Large intestine (tissue), 3 donors: ENCODE measurements at regions not wholly inside any gene's neighbourhood (a gene's known extent, or its start where the extent isn't known, plus 50 kb on each side); places are given as distances from the start of the nearest gene placed in this dataset.
"Not testable (repeated sequence)": the region's sequence is repeated elsewhere in the genome, so short reads cannot be mapped to it uniquely, and the experiment has no call there.

ENCODE experiments used
- DNase-seq, 2 donors: peaks; one replicate each; pipeline versions ENCODE4 v3.0.0 to v3.0.0-alpha.2; 2013
- H3K27ac ChIP-seq: one replicate; pipeline ENCODE4 v1.5.1; 2013; ENCODE audit warnings: low read length
- H3K27me3 ChIP-seq: 2 replicates; pipeline ENCODE4 v1.6.1; 2013; ENCODE audit warnings: low read length; ENCODE audit not compliant: control insufficient read depth, insufficient read depth
- H3K36me3 ChIP-seq: 2 replicates; pipeline ENCODE4 v1.6.1; 2013; ENCODE audit warnings: low read length; ENCODE audit not compliant: control insufficient read depth, insufficient read depth
- H3K4me1 ChIP-seq: one replicate; pipeline ENCODE4 v1.6.1; 2013; ENCODE audit warnings: low read length; ENCODE audit not compliant: control insufficient read depth, insufficient read depth
- H3K4me3 ChIP-seq: one replicate; pipeline ENCODE4 v1.5.1; 2013; ENCODE audit warnings: low read length
- H3K9me3 ChIP-seq: one replicate; pipeline ENCODE4 v1.6.1; 2013; ENCODE audit warnings: mild to moderate bottlenecking, low read depth, low read length, moderate library complexity; ENCODE audit not compliant: control insufficient read depth
- WGBS: methylation state at CpG from one replicate; pipeline ENCODE4 v1.1.5; 2013; ENCODE audit warnings: low lambda C conversion rate; ENCODE audit not compliant: insufficient coverage; 5-methylcytosine and 5-hydroxymethylcytosine counted together

DNA sequence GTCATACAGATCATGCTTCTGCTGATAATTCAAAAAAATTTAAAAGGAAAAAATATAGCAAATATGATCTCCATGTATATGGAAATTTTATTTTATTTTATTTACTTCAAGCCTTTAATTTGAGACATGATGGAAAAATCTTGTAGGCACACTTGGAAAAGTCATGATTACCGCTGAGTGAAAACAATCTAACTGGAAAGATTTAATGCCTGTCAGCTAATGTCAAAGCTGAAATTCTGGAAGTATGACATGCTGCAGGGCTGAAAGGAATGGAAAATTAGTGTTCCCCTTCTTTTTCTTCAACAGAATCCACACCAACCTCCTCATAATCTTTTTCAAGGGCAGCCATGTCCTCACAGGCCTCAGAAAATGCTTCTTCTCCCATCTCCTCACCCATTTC is 58.2 kb downstream of the RPRM start:
- no CpG with 5 or more reads among the region's 1 CpG for WGBS
- Histone ChIP-seq H3K27me3 (no peaks in the 10 kb centered on the region), H3K4me1 (no peaks in the 10 kb centered on the region), H3K9me3 (no peaks in the 10 kb centered on the region), H3K36me3 (no peaks in the 10 kb centered on the region), H3K4me3 (no peak overlapping the region), H3K27ac (no peak overlapping the region)
- no peak for DNase-seq

GRCh38 chr2:153417077-153417476 is 61.5 kb downstream of the RPRM start:
- H3K36me3 ChIP-seq: no peaks in the 10 kb centered on the region
- no peaks in the 10 kb centered on the region for H3K4me1 ChIP-seq
- WGBS: no CpG with 5 or more reads among the region's 1 CpG
- no peak for DNase-seq
- no peak overlapping the region for H3K4me3 ChIP-seq
- no peak overlapping the region for H3K27ac ChIP-seq
- H3K27me3 ChIP-seq: no peaks in the 10 kb centered on the region
- no peaks in the 10 kb centered on the region for H3K9me3 ChIP-seq

DNA sequence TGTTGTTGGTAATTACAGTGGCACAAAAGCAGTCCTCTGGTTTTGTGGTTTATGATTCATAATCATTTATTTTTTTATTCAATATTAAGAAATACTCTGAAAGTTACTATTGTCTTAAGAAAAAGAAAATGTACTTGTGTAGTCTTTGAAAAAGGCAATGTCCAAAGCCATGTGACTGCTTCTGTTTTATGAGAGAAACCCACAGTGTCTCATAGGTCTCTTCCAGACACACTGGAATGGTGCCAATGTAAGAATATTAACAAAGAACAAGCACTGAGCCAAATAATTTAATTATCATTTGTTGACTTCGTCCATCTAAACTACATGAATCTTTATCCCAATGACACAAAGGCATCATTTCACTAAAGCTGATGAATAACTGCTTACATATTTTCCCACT is 62.5 kb downstream of the RPRM start:
- Histone ChIP-seq H3K4me3 (no peak overlapping the region), H3K27ac (no peak overlapping the region), H3K9me3 (no peaks in the 10 kb centered on the region), H3K4me1 (no peaks in the 10 kb centered on the region), H3K36me3 (no peaks in the 10 kb centered on the region), H3K27me3 (no peaks in the 10 kb centered on the region)
- DNase-seq: no peak
- WGBS: 100% methylated on average over 1 of the region's 1 CpG

DNA sequence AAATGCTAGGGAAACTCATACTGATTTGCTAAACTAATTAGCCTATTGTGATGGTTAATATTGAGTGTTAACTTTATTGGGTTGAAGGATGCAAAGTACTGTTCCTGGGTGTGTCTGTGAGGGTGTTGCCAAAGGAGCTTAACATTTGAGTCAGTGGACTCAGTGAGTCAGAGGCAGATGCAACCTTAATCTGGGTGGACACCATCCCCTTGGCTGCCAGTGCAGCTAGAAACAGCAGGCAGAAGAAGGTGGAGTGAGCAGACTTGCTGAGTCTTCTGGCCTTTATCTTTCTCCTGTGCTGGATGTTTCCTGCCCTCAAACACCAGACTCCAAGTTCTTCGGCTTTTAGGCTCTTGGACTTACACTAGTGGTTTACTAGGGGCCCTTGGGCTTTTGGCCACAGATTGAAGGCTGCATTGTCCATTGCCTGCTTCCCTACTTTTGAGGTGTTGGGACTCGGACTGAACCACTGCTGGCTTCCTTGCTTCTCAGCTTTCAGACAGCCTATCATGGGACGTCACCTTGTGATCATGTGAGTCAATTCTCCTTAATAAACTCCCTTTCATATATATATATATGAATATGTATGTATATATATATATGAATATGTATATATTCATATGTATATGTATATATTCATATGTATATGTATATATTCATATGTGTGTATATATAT is 69.7 kb downstream of the RPRM start:
- no CpG with 5 or more reads among the region's 3 CpGs for WGBS
- Histone ChIP-seq H3K4me3 (no peak overlapping the region), H3K36me3 (no peaks in the 10 kb centered on the region), H3K27me3 (no peaks in the 10 kb centered on the region), H3K27ac (no peak overlapping the region), H3K9me3 (no peaks in the 10 kb centered on the region), H3K4me1 (no peaks in the 10 kb centered on the region)
- no peak for DNase-seq

- Histone ChIP-seq H3K27me3 (no peaks in the 10 kb centered on the region), H3K9me3 (no peaks in the 10 kb centered on the region), H3K27ac (no peak overlapping the region), H3K4me1 (no peaks in the 10 kb centered on the region), H3K4me3 (no peak overlapping the region), H3K36me3 (no peaks in the 10 kb centered on the region)
- WGBS: no CpG with 5 or more reads among the region's 1 CpG
- DNase-seq: no peak
These were observed 73.4 kb downstream of the RPRM start for GRCh38 chr2:153405196-153405595.

DNA sequence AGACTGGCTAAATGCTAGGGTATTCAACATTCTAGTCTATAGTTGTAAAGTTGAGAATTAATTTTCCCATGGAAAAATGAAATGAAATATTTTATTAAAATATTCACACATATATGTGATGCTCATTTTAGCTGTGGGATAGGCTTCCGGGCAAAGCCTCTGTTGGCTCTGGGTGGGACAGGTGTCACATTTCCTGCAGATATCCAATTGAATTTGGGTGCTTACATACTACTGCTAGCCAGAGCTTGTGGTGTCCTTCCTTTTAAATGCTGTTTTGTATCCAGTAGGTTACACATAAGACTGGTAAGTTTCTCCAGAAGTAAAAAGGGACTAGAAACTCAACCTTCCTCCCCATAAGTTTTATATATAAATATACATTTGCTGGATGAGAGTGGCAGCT is 73.8 kb downstream of the RPRM start:
- no peak overlapping the region for H3K27ac ChIP-seq
- WGBS: no CpG with 5 or more reads among the region's 1 CpG

DNA sequence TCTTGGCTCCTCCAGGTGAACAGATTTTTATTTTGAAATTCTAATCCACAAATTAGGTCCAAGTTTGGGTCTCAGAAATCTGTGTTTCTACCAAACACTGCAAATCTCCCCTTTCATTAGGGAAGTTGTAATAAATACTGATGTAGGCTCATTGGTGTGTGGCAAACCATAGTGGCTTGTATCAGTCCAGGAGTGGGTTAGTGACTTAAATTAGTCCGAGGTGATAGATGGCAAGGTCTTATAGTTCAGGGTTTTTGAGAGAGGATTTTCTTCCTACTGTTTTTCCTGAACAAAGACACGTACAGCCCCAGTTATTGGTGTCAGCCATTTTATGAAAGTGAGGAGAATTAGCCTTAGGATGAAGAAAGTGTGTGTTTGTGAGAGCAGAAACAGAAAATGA is 74.6 kb downstream of the RPRM start:
- Histone ChIP-seq H3K9me3 (no peaks in the 10 kb centered on the region), H3K36me3 (no peaks in the 10 kb centered on the region), H3K27ac (no peak overlapping the region), H3K4me3 (no peak overlapping the region), H3K27me3 (no peaks in the 10 kb centered on the region), H3K4me1 (no peaks in the 10 kb centered on the region)
- no peak for DNase-seq
- WGBS: 83% methylated on average over 2 of the region's 2 CpGs

More for the DNA sequence above, 73.8 kb downstream of the RPRM start:
- Histone ChIP-seq H3K4me1 (no peaks in the 10 kb centered on the region), H3K9me3 (no peaks in the 10 kb centered on the region), H3K27me3 (no peaks in the 10 kb centered on the region), H3K4me3 (no peak overlapping the region), H3K36me3 (no peaks in the 10 kb centered on the region)
- DNase-seq: no peak

- not testable (repeated sequence) for DNase-seq, H3K27ac ChIP-seq, H3K36me3 ChIP-seq, H3K27me3 ChIP-seq, H3K4me3 ChIP-seq, H3K4me1 ChIP-seq, H3K9me3 ChIP-seq
- no CpG with 5 or more reads among the region's 14 CpGs for WGBS
These were observed 75.2 kb downstream of the RPRM start for GRCh38 chr2:153403352-153403751.

GRCh38 chr2:153394686-153395085 is 83.9 kb downstream of the RPRM start:
- Histone ChIP-seq H3K27ac (no peak overlapping the region), H3K27me3 (no peaks in the 10 kb centered on the region), H3K4me1 (no peaks in the 10 kb centered on the region), H3K9me3 (no peaks in the 10 kb centered on the region), H3K36me3 (no peaks in the 10 kb centered on the region), H3K4me3 (no peak overlapping the region)
- DNase-seq: peak in 1 of 2 donors; percentile 3
- WGBS: no CpG with 5 or more reads among the region's 5 CpGs

DNA sequence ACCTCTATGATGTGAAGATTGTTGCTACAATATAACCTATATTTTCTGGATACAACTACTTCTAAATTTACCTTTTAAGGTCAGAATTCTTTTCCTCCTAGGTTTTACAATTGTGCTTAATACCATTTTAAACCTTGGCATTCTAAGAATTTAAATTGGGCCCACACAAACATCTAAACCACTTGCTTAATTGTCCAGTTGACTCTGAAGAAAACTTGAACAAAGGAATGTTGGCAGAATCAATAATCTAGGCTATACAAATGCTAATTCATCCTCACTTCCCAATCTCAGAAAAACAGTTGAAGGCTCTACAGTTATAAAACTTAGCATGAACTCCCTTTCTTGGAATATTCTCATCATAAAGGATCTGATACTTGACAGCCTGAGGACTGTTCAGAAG is 84.3 kb downstream of the RPRM start:
- Histone ChIP-seq H3K27me3 (no peaks in the 10 kb centered on the region), H3K36me3 (no peaks in the 10 kb centered on the region), H3K4me3 (no peak overlapping the region), H3K4me1 (no peaks in the 10 kb centered on the region), H3K27ac (no peak overlapping the region), H3K9me3 (no peaks in the 10 kb centered on the region)
- DNase-seq: no peak

GRCh38 chr2:153393518-153393917 is 85.0 kb downstream of the RPRM start:
- WGBS: no CpG with 5 or more reads among the region's 3 CpGs

More at GRCh38 chr2:153393518-153393917, 85.0 kb downstream of the RPRM start:
- Histone ChIP-seq H3K36me3 (no peaks in the 10 kb centered on the region), H3K4me3 (no peak overlapping the region), H3K27me3 (no peaks in the 10 kb centered on the region), H3K4me1 (no peaks in the 10 kb centered on the region), H3K9me3 (no peaks in the 10 kb centered on the region), H3K27ac (no peak overlapping the region)
- DNase-seq: no peak
